K562 (cell line): ENCODE measurements at regions not wholly inside any gene's neighbourhood (a gene's known extent, or its start where the extent isn't known, plus 50 kb on each side); places are given as distances from the start of the nearest gene placed in this dataset.

Experiments
- ATAC-seq: fragments of 200-7000 bp; cut with Tn5 transposase; 3 replicates; pipeline ENCODE4 v1.9.1; 2020; ENCODE audit warnings: moderate library complexity
- BruUV-seq: library from RNA; stranded (reverse); fragments of 400-500 nt; replicated peaks from 2 replicates; lab custom pipeline; 2021; lab: Mats Ljungman, UMichigan
- CTCF ChIA-PET: fragments of 300-600 bp; formaldehyde crosslinking; extraction: SDS; loops from one replicate; lab custom pipeline; 2021; ENCODE audit warnings: low intra/inter-chr PET ratio; lab: Yijun Ruan, JAX
- POLR2A ChIA-PET: fragments of 300-600, 350-650 bp; sonication (Branson Sonifier 250); formaldehyde crosslinking; extraction: SDS; loops from one replicate; lab custom pipeline; 2021; ENCODE audit warnings: antibody characterized with exemption, inconsistent platforms; lab: Yijun Ruan, JAX
- DNase-seq, 4 experiments: peaks; one replicate each; pipeline versions ENCODE4 v3.0.0 to v3.0.0-alpha.2; 2011 to 2018; ENCODE audit warnings: low spot score in 3 of 4, mixed read lengths in 3 of 4; ENCODE audit errors: extremely low read depth in 1 of 4
- FAIRE-seq: peaks from 2 replicates; lab custom pipeline; 2011; peaks lifted over from hg19 to GRCh38; lab: Jason Lieb, UNC
- H2AFZ ChIP-seq: 2 replicates; pipeline ENCODE4 v1.6.0; 2011; ENCODE audit warnings: low read depth, low read length, control low read depth, inconsistent platforms
- H3K27ac ChIP-seq: fragments of 200-600 bp; 3 replicates; pipeline ENCODE4 v1.8.0; 2011; ENCODE audit warnings: low read depth, mild to moderate bottlenecking, control low read depth, inconsistent platforms, low read length, moderate library complexity, mixed read lengths; ENCODE audit errors: extremely low read depth
- H3K27me3 ChIP-seq, 2 experiments: fragments of 300-600 bp in 1 of 2; 2 replicates in 1 of 2; 3 replicates in 1 of 2; pipeline versions ENCODE4 v1.6.0 to v1.8.0; 2011; ENCODE audit warnings: inconsistent platforms in 2 of 2, low read length in 2 of 2, mild to moderate bottlenecking in 1 of 2, mixed read lengths in 1 of 2, moderate library complexity in 1 of 2; ENCODE audit not compliant: control insufficient read depth in 2 of 2, insufficient read depth in 2 of 2
- H3K36me3 ChIP-seq: fragments of 300-600 bp; 3 replicates; pipeline ENCODE4 v1.8.0; 2011; ENCODE audit warnings: mild to moderate bottlenecking, low read length, inconsistent platforms; ENCODE audit not compliant: control insufficient read depth, insufficient read depth
- H3K4me1 ChIP-seq, 2 experiments: fragments of 200-600 bp in 1 of 2; replicated peaks in 1 of 2; 2 replicates in 1 of 2; 3 replicates in 1 of 2; pipeline versions ENCODE4 v1.5.1 to v1.8.0; 2011; ENCODE audit warnings: inconsistent platforms in 2 of 2, low read length in 2 of 2, mild to moderate bottlenecking in 1 of 2, mixed read lengths in 1 of 2, moderate library complexity in 1 of 2; ENCODE audit not compliant: control insufficient read depth in 2 of 2, insufficient read depth in 2 of 2
- H3K4me2 ChIP-seq: 2 replicates; pipeline ENCODE4 v1.6.1; 2011; ENCODE audit warnings: low read length, control low read depth, inconsistent platforms, mixed read lengths; ENCODE audit not compliant: insufficient read depth
- H3K4me3 ChIP-seq: fragments of 200-600 bp; sonication (generic), shearing (Covaris generic); 2 replicates; pipeline ENCODE4 v1.5.1; 2016; ENCODE audit warnings: control low read depth, inconsistent platforms
- H3K79me2 ChIP-seq: fragments of 200-600 bp; 3 replicates; pipeline ENCODE4 v1.8.0; 2011; ENCODE audit warnings: low read length, inconsistent platforms; ENCODE audit not compliant: control insufficient read depth, insufficient read depth
- H3K9ac ChIP-seq, 2 experiments: 2 replicates each; pipeline versions ENCODE4 v1.6.0 to v1.6.1; 2011; ENCODE audit warnings: low read depth in 2 of 2, low read length in 2 of 2, control low read depth in 1 of 2, inconsistent platforms in 1 of 2, mild to moderate bottlenecking in 1 of 2, mixed read lengths in 1 of 2; ENCODE audit not compliant: insufficient read depth in 1 of 2
- H3K9me1 ChIP-seq: one replicate; pipeline ENCODE4 v1.6.0; 2011; ENCODE audit warnings: inconsistent platforms, mild to moderate bottlenecking, low read length, moderate library complexity; ENCODE audit not compliant: control insufficient read depth, insufficient read depth
- H3K9me3 ChIP-seq: replicated peaks from 2 replicates; pipeline ENCODE4 v1.5.1; 2011; ENCODE audit warnings: low read depth, low read length, inconsistent platforms; ENCODE audit not compliant: control insufficient read depth, insufficient read depth
- H4K20me1 ChIP-seq: replicated peaks from 2 replicates; pipeline ENCODE4 v1.6.1; 2011; ENCODE audit warnings: low read length, inconsistent platforms, mixed read lengths; ENCODE audit not compliant: control insufficient read depth, insufficient read depth
- ASH1L ChIP-seq: fragments of 450-650 bp; IDR thresholded peaks from 2 replicates; pipeline ENCODE4 v1.6.1; 2018; ENCODE audit warnings: borderline replicate concordance, mild to moderate bottlenecking, low read depth; ENCODE audit not compliant: partially characterized antibody
- CC2D1A ChIP-seq: fragments of 450-650 bp; IDR thresholded peaks from 2 replicates; pipeline ENCODE4 v1.6.1; 2017; ENCODE audit warnings: mild to moderate bottlenecking
- CREM ChIP-seq: IDR thresholded peaks from 2 replicates; pipeline ENCODE4 v1.6.1; 2014; ENCODE audit warnings: antibody characterized with exemption, low read depth
- FOXK2 ChIP-seq, 2 experiments: fragments of 450-650 bp; IDR thresholded peaks in 1 of 2; conservative IDR thresholded peaks in 1 of 2; 2 replicates each; pipeline ENCODE4 v1.6.1; 2016; ENCODE audit warnings: low read depth in 2 of 2, mild to moderate bottlenecking in 1 of 2
- FOXM1 ChIP-seq, 2 experiments: fragments of 450-650 bp in 1 of 2; sonication (generic) in 1 of 2; formaldehyde crosslinking in 1 of 2; IDR thresholded peaks; 2 replicates each; pipeline versions ENCODE4 v1.6.1 to v1.9.0; 2017 to 2022; ENCODE audit warnings: low read depth in 2 of 2, mild to moderate bottlenecking in 2 of 2, missing genetic modification reagents in 1 of 2, moderate library complexity in 1 of 2
- HDAC1 ChIP-seq, 2 experiments: fragments of 450-650 bp; IDR thresholded peaks; 2 replicates each; pipeline ENCODE4 v1.6.1; 2016 to 2017; ENCODE audit warnings: inconsistent platforms in 1 of 2, mild to moderate bottlenecking in 1 of 2, moderate library complexity in 1 of 2
- HMG20B ChIP-seq: fragments of 250-450 bp; sonication (Bioruptor Pico); IDR thresholded peaks from 2 replicates; pipeline ENCODE4 v1.5.0; 2021; ENCODE audit warnings: mild to moderate bottlenecking
- HMGXB4 ChIP-seq: sonication (generic); formaldehyde crosslinking; IDR thresholded peaks from 2 replicates; pipeline ENCODE4 v1.8.1; 2023; ENCODE audit warnings: mild to moderate bottlenecking, missing genetic modification reagents
- KDM4B ChIP-seq, 2 experiments: fragments of 450-650 bp in 1 of 2; sonication (generic) in 1 of 2; IDR thresholded peaks; 2 replicates each; pipeline ENCODE4 v1.6.1; 2016 to 2017; ENCODE audit warnings: borderline replicate concordance in 2 of 2, antibody characterized with exemption in 1 of 2, low read depth in 1 of 2, mild to moderate bottlenecking in 1 of 2
- MECOM ChIP-seq: fragments of 250-450 bp; sonication (Bioruptor Pico); IDR thresholded peaks from 2 replicates; pipeline ENCODE4 v1.8.0; 2022; ENCODE audit warnings: inconsistent platforms
- MEF2D ChIP-seq: conservative IDR thresholded peaks from 2 replicates; pipeline ENCODE4 v1.6.1; 2016; ENCODE audit warnings: low read depth, missing genetic modification characterization, missing compliant biosample characterization
- WGBS: fragments of 100-300 bp; shearing (Covaris generic); methylation state at CpG from one replicate; pipeline ENCODE4 v1.1.6; 2016; ENCODE audit warnings: low coverage, mixed read lengths; ENCODE audit not compliant: insufficient coverage; ENCODE audit errors: missing lambda C conversion rate; 5-methylcytosine and 5-hydroxymethylcytosine counted together
- in situ Hi-C: fragments of 300-500 bp; cut with MboI; formaldehyde crosslinking; loops from 4 replicates; pipeline ENCODE4 v1.15.0; 2018; ENCODE audit warnings: inconsistent platforms, mixed read lengths
- intact Hi-C: fragments of 100-400 bp; cut with micrococcal nuclease; formaldehyde crosslinking; loops from 2 replicates; pipeline ENCODE4 v1.14.2; 2022
- TF ChIP-seq, protein P1 (sequence below): sonication (generic); formaldehyde crosslinking; IDR thresholded peaks from 2 replicates; pipeline ENCODE4 v1.8.1; 2022; ENCODE audit warnings: missing genetic modification reagents
- TF ChIP-seq, protein P2 (sequence below): conservative IDR thresholded peaks from 2 replicates; pipeline ENCODE4 v1.6.1; 2011; ENCODE audit warnings: low read depth, mild to moderate bottlenecking, low read length; ENCODE audit not compliant: control insufficient read depth

GRCh38 chr11:115008799-115009198 lies 330.5 kb downstream of the NXPE2 start:
- FAIRE-seq (no peak), DNase-seq (no peak), ATAC-seq (no peak)
- no peaks in the 10 kb centered on the region for H3K79me2 ChIP-seq
- intact Hi-C loops: no loop called here
- 0% methylated on average over 6 of the region's 6 CpGs for WGBS
- ChIA-PET CTCF (no interaction called here), POLR2A (no interaction called here)
- no TSS peak for BruUV-seq
- TF ChIP-seq KDM4B (IDR thresholded peaks at IDR 0.05; ENCODE audit: borderline replicate concordance in 2 of 2, low read depth in 1 of 2): no peak
- no peak for TF ChIP-seq HMGXB4 (CRISPR knock-in tag)
- no peak for TF ChIP-seq HMG20B
- no peak for TF ChIP-seq ASH1L
- TF ChIP-seq MEF2D (tag): no peak
- TF ChIP-seq MECOM (CRISPR knock-in tag): no peak
- TF ChIP-seq FOXM1 (IDR thresholded peaks at IDR 0.05; ENCODE audit: low read depth): no peak
- TF ChIP-seq FOXM1 (CRISPR knock-in tag; IDR thresholded peaks at IDR 0.05; ENCODE audit: low read depth): no peak
- TF ChIP-seq FOXK2 (conservative IDR thresholded peaks at IDR 0.05 in 1 of 2, IDR thresholded peaks at IDR 0.05 in 1 of 2; ENCODE audit: low read depth in 2 of 2): no peak
- no peak for TF ChIP-seq HDAC1 (IDR thresholded peaks at IDR 0.05)
- TF ChIP-seq CC2D1A: no peak
- no peak for TF ChIP-seq CREM
- TF ChIP-seq, protein P1, sequence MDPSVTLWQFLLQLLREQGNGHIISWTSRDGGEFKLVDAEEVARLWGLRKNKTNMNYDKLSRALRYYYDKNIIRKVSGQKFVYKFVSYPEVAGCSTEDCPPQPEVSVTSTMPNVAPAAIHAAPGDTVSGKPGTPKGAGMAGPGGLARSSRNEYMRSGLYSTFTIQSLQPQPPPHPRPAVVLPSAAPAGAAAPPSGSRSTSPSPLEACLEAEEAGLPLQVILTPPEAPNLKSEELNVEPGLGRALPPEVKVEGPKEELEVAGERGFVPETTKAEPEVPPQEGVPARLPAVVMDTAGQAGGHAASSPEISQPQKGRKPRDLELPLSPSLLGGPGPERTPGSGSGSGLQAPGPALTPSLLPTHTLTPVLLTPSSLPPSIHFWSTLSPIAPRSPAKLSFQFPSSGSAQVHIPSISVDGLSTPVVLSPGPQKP (CRISPR knock-in tag): no peak
- TF ChIP-seq, protein P2, sequence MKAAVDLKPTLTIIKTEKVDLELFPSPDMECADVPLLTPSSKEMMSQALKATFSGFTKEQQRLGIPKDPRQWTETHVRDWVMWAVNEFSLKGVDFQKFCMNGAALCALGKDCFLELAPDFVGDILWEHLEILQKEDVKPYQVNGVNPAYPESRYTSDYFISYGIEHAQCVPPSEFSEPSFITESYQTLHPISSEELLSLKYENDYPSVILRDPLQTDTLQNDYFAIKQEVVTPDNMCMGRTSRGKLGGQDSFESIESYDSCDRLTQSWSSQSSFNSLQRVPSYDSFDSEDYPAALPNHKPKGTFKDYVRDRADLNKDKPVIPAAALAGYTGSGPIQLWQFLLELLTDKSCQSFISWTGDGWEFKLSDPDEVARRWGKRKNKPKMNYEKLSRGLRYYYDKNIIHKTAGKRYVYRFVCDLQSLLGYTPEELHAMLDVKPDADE: no peak
- no peak overlapping the region for H3K27ac ChIP-seq
- no peak overlapping the region for H3K9ac ChIP-seq
- no peaks in the 10 kb centered on the region for H3K36me3 ChIP-seq
- H3K27me3 ChIP-seq: no peaks in the 10 kb centered on the region; a peak in 1 of 5 replicates
- H3K4me3 ChIP-seq: no peak overlapping the region
- H3K9me1 ChIP-seq: no peaks in the 10 kb centered on the region
- in situ Hi-C loops: no loop called here
- H3K4me2 ChIP-seq: no peak overlapping the region
- no peaks in the 10 kb centered on the region for H3K9me3 ChIP-seq
- no peaks in the 10 kb centered on the region for H4K20me1 ChIP-seq
- H2AFZ ChIP-seq: no peak overlapping the region
- no peaks in the 10 kb centered on the region for H3K4me1 ChIP-seq
